MM.1S (cell line): ENCODE measurements at regions not wholly inside any gene's neighbourhood (a gene's known extent, or its start where the extent isn't known, plus 50 kb on each side); places are given as distances from the start of the nearest gene placed in this dataset.

ENCODE experiments used
- DNase-seq: peaks from one replicate; pipeline ENCODE4 v3.0.0-alpha.2; 2015
- H2AFZ ChIP-seq: fragments of 300-600 bp; sonication (generic); 2 replicates; pipeline ENCODE4 v1.6.0; 2016; ENCODE audit warnings: antibody characterized with exemption, low read length
- H3F3A ChIP-seq: fragments of 300-600 bp; sonication (generic); 2 replicates; pipeline ENCODE4 v1.6.1; 2016; ENCODE audit warnings: mild to moderate bottlenecking, antibody characterized with exemption, low read length, moderate library complexity, mixed read lengths; ENCODE audit not compliant: insufficient read depth
- H3K27ac ChIP-seq: fragments of 300-600 bp; sonication (generic); 2 replicates; pipeline ENCODE4 v1.5.1; 2016; ENCODE audit warnings: mild to moderate bottlenecking, low read length
- H3K27me3 ChIP-seq: fragments of 300-600 bp; sonication (generic); replicated peaks from 2 replicates; pipeline ENCODE4 v1.6.0; 2016; ENCODE audit warnings: low read length; ENCODE audit not compliant: insufficient read depth
- H3K36me3 ChIP-seq: fragments of 300-600 bp; sonication (generic); replicated peaks from 2 replicates; pipeline ENCODE4 v1.6.1; 2016; ENCODE audit warnings: mild to moderate bottlenecking, low read length, mixed read lengths; ENCODE audit not compliant: insufficient read depth
- H3K4me1 ChIP-seq: fragments of 300-600 bp; sonication (generic); 2 replicates; pipeline ENCODE4 v1.6.1; 2016; ENCODE audit warnings: low read length, mixed read lengths
- H3K4me2 ChIP-seq: fragments of 300-600 bp; sonication (generic); 2 replicates; pipeline ENCODE4 v1.6.0; 2016; ENCODE audit warnings: low read depth, low read length
- H3K4me3 ChIP-seq: fragments of 300-600 bp; sonication (generic); 2 replicates; pipeline ENCODE4 v1.5.1; 2016; ENCODE audit warnings: low read length, mixed read lengths
- H3K79me2 ChIP-seq: fragments of 300-600 bp; sonication (generic); 2 replicates; pipeline ENCODE4 v1.6.1; 2016; ENCODE audit warnings: mixed run types, low read length, mixed read lengths
- H3K9ac ChIP-seq: fragments of 300-600 bp; sonication (generic); 2 replicates; pipeline ENCODE4 v1.6.1; 2016; ENCODE audit warnings: low read length, mixed read lengths
- H3K9me2 ChIP-seq: fragments of 300-600 bp; sonication (generic); replicated peaks from 2 replicates; pipeline ENCODE4 v1.6.1; 2016; ENCODE audit warnings: mild to moderate bottlenecking, low read length, mixed read lengths; ENCODE audit not compliant: insufficient read depth
- H3K9me3 ChIP-seq: fragments of 300-600 bp; sonication (generic); replicated peaks from 2 replicates; pipeline ENCODE4 v1.6.1; 2016; ENCODE audit warnings: mild to moderate bottlenecking, low read length, mixed read lengths; ENCODE audit not compliant: insufficient read depth
- H4K20me1 ChIP-seq: fragments of 300-600 bp; sonication (generic); 2 replicates; pipeline ENCODE4 v1.6.1; 2016; ENCODE audit warnings: mild to moderate bottlenecking, low read length, moderate library complexity, mixed read lengths; ENCODE audit not compliant: insufficient read depth
- CTCF ChIP-seq: fragments of 300-600 bp; sonication (generic); IDR thresholded peaks from 2 replicates; pipeline ENCODE4 v1.5.1; 2016; ENCODE audit warnings: antibody characterized with exemption, low read length, mixed read lengths
- EZH2 ChIP-seq: fragments of 300-600 bp; sonication (generic); optimal IDR thresholded peaks from 2 replicates; pipeline ENCODE3; 2017; ENCODE audit warnings: low read depth, mild to moderate bottlenecking, antibody characterized with exemption, low read length, mixed read lengths
- EZH2phosphoT487 ChIP-seq: fragments of 300-600 bp; sonication (generic); IDR thresholded peaks from 2 replicates; pipeline ENCODE4 v1.6.1; 2018; ENCODE audit warnings: antibody characterized with exemption, low read length

- no peak for DNase-seq
- H3K9me2 ChIP-seq: no peaks in the 10 kb centered on the region
- no peaks in the 10 kb centered on the region for H3K79me2 ChIP-seq
- H3K4me2 ChIP-seq: no peak overlapping the region
- H3F3A ChIP-seq: no peaks in the 10 kb centered on the region
- H2AFZ ChIP-seq: no peak overlapping the region
- H3K36me3 ChIP-seq: no peaks in the 10 kb centered on the region
- no peaks in the 10 kb centered on the region for H3K9me3 ChIP-seq
- H3K27me3 ChIP-seq: no peaks in the 10 kb centered on the region
- H3K4me3 ChIP-seq: no peak overlapping the region
- H3K9ac ChIP-seq: no peak overlapping the region
- H4K20me1 ChIP-seq: no peaks in the 10 kb centered on the region
- TF ChIP-seq EZH2 (no peak), EZH2phosphoT487 (no peak), CTCF (no peak)
- H3K27ac ChIP-seq: no peak overlapping the region
- H3K4me1 ChIP-seq: no peaks in the 10 kb centered on the region
Observed at GRCh38 chr6:23394681-23395080, 731.3 kb upstream of the NRSN1 start.

GRCh38 chr6:23395381-23395780 lies 730.6 kb upstream of the NRSN1 start:
- H3K27ac ChIP-seq: no peak overlapping the region
- no peak overlapping the region for H3K4me3 ChIP-seq

GRCh38 chr6:23396949-23397348 lies 729.1 kb upstream of the NRSN1 start:
- DNase-seq: no peak
- Histone ChIP-seq H4K20me1 (no peaks in the 10 kb centered on the region), H3K27ac (no peak overlapping the region), H3K9me2 (no peaks in the 10 kb centered on the region), H3K36me3 (no peaks in the 10 kb centered on the region), H3K4me3 (no peak overlapping the region), H3K4me2 (no peak overlapping the region), H3K27me3 (no peaks in the 10 kb centered on the region), H3K79me2 (no peaks in the 10 kb centered on the region), H3K4me1 (no peaks in the 10 kb centered on the region), H3K9ac (no peak overlapping the region), H3K9me3 (no peaks in the 10 kb centered on the region), H3F3A (no peaks in the 10 kb centered on the region), H2AFZ (no peak overlapping the region)
- TF ChIP-seq EZH2 (no peak), EZH2phosphoT487 (no peak), CTCF (no peak)

More at GRCh38 chr6:23395381-23395780, 730.6 kb upstream of the NRSN1 start:
- Histone ChIP-seq H3K27me3 (no peaks in the 10 kb centered on the region), H2AFZ (no peak overlapping the region), H3K9ac (no peak overlapping the region), H4K20me1 (no peaks in the 10 kb centered on the region), H3K9me3 (no peaks in the 10 kb centered on the region), H3K79me2 (no peaks in the 10 kb centered on the region), H3K4me1 (no peaks in the 10 kb centered on the region), H3K36me3 (no peaks in the 10 kb centered on the region), H3K4me2 (no peak overlapping the region), H3F3A (no peaks in the 10 kb centered on the region), H3K9me2 (no peaks in the 10 kb centered on the region)
- no peak for TF ChIP-seq CTCF
- no peak for TF ChIP-seq EZH2phosphoT487
- TF ChIP-seq EZH2: no peak
- no peak for DNase-seq
